HepG2 (cell line): ENCODE measurements at regions not wholly inside any gene's neighbourhood (a gene's known extent, or its start where the extent isn't known, plus 50 kb on each side); places are given as distances from the start of the nearest gene placed in this dataset.

ENCODE experiments used
- ATAC-seq: fragments of 200-7000 bp; cut with Tn5 transposase; 3 replicates; pipeline ENCODE4 v1.9.1; 2020; ENCODE audit warnings: mild to moderate bottlenecking, moderate library complexity
- BruUV-seq: library from RNA; stranded (reverse); fragments of 400-500 nt; replicated peaks from 2 replicates; lab custom pipeline; 2021; lab: Mats Ljungman, UMichigan
- CTCF ChIA-PET: fragments of 300-600 bp; formaldehyde crosslinking; extraction: SDS; loops from one replicate; lab custom pipeline; 2021; ENCODE audit warnings: low total read pairs, inconsistent platforms, low intra/inter-chr PET ratio; lab: Yijun Ruan, JAX
- POLR2A ChIA-PET: fragments of 350-600 bp; sonication (Branson Sonifier 250); formaldehyde crosslinking; loops from one replicate; lab custom pipeline; 2020; ENCODE audit warnings: antibody characterized with exemption, inconsistent platforms; lab: Yijun Ruan, JAX
- DNase-seq: peaks from one replicate; pipeline ENCODE4 v3.0.0-alpha.2; 2015; ENCODE audit warnings: low spot score
- FAIRE-seq: peaks from 3 replicates; lab custom pipeline; 2011; peaks lifted over from hg19 to GRCh38; lab: Jason Lieb, UNC
- H2AFZ ChIP-seq: one replicate; pipeline ENCODE4 v1.6.1; 2011; ENCODE audit warnings: low read length, inconsistent platforms
- H3K27ac ChIP-seq: fragments of 300-600 bp; 3 replicates; pipeline ENCODE4 v1.8.0; 2011; ENCODE audit warnings: mixed run types, mild to moderate bottlenecking, mixed read lengths, low read length, inconsistent platforms; ENCODE audit not compliant: insufficient read depth; ENCODE audit errors: extremely low read length
- H3K27me3 ChIP-seq, 2 experiments: fragments of 200-600 bp in 1 of 2; 2 replicates in 1 of 2; 3 replicates in 1 of 2; pipeline versions ENCODE4 v1.6.0 to v1.8.0; 2011; ENCODE audit warnings: low read length in 2 of 2, mild to moderate bottlenecking in 2 of 2, moderate library complexity in 2 of 2, inconsistent platforms in 1 of 2; ENCODE audit not compliant: insufficient read depth in 2 of 2, control insufficient read depth in 1 of 2
- H3K36me3 ChIP-seq, 2 experiments: fragments of 200-600 bp in 1 of 2; replicated peaks in 1 of 2; 2 replicates in 1 of 2; 3 replicates in 1 of 2; pipeline versions ENCODE4 v1.5.1 to v1.8.0; 2011; ENCODE audit warnings: low read length in 2 of 2, inconsistent platforms in 1 of 2; ENCODE audit not compliant: insufficient read depth in 2 of 2, control insufficient read depth in 1 of 2
- H3K4me1 ChIP-seq: 2 replicates; pipeline ENCODE4 v1.5.1; 2012; ENCODE audit warnings: low read length, inconsistent platforms; ENCODE audit not compliant: insufficient read depth
- H3K4me2 ChIP-seq: 2 replicates; pipeline ENCODE4 v1.6.0; 2011; ENCODE audit warnings: low read depth, low read length, inconsistent platforms
- H3K4me3 ChIP-seq, 3 experiments: fragments of 200-600 bp in 1 of 3; sonication (generic), shearing (Covaris generic) in 1 of 3; replicated peaks in 1 of 3; 2 replicates each; pipeline ENCODE4 v1.5.1; 2011 to 2016; ENCODE audit warnings: low read length in 3 of 3, inconsistent platforms in 2 of 3, low read depth in 2 of 3, mild to moderate bottlenecking in 2 of 3, control low read depth in 1 of 3, mixed read lengths in 1 of 3; ENCODE audit not compliant: insufficient read depth in 1 of 3
- H3K79me2 ChIP-seq: one replicate; pipeline ENCODE4 v1.6.1; 2011; ENCODE audit warnings: low read length, inconsistent platforms; ENCODE audit not compliant: insufficient read depth
- H3K9ac ChIP-seq: 2 replicates; pipeline ENCODE4 v1.6.0; 2011; ENCODE audit warnings: mild to moderate bottlenecking, low read depth, low read length, inconsistent platforms; ENCODE audit not compliant: insufficient read depth
- H3K9me3 ChIP-seq: 2 replicates; pipeline ENCODE4 v1.5.1; 2012; ENCODE audit warnings: mild to moderate bottlenecking, low read length
- H4K20me1 ChIP-seq: 2 replicates; pipeline ENCODE4 v1.6.0; 2011; ENCODE audit warnings: inconsistent platforms, mild to moderate bottlenecking, low read length, moderate library complexity; ENCODE audit not compliant: insufficient read depth
- FOXO1 ChIP-seq: sonication (generic); formaldehyde crosslinking; IDR thresholded peaks from 2 replicates; pipeline ENCODE4 v1.4.0; 2020; ENCODE audit warnings: missing genetic modification reagents
- HNRNPUL1 ChIP-seq: fragments of 200-400 bp; formaldehyde crosslinking; IDR thresholded peaks from 2 replicates; pipeline ENCODE4 v1.6.1; 2017; ENCODE audit warnings: low read depth, mild to moderate bottlenecking, low read length, moderate library complexity
- KLF9 ChIP-seq: IDR thresholded peaks from 2 replicates; pipeline ENCODE4 v1.6.1; 2016; ENCODE audit warnings: low read depth
- PPARG ChIP-seq: conservative IDR thresholded peaks from 2 replicates; pipeline ENCODE4 v1.6.1; 2016; ENCODE audit warnings: missing biosample characterization, missing genetic modification reagents
- PTBP1 ChIP-seq: fragments of 200-400 bp; formaldehyde crosslinking; IDR thresholded peaks from 2 replicates; pipeline ENCODE4 v1.6.1; 2018; ENCODE audit warnings: low read length, low read depth; ENCODE audit not compliant: poor library complexity, severe bottlenecking
- SRF ChIP-seq: IDR thresholded peaks from 2 replicates; pipeline ENCODE4 v1.6.1; 2011; ENCODE audit warnings: mild to moderate bottlenecking, low read depth, low read length, moderate library complexity
- WIZ ChIP-seq: sonication (generic); formaldehyde crosslinking; IDR thresholded peaks from 2 replicates; pipeline ENCODE4 v1.5.1; 2020; ENCODE audit warnings: mild to moderate bottlenecking, missing genetic modification reagents
- WGBS: methylation state at CpG from one replicate; pipeline ENCODE4 v1.1.6; 2017; ENCODE audit warnings: low lambda C conversion rate; 5-methylcytosine and 5-hydroxymethylcytosine counted together
- in situ Hi-C: cut with HindIII; loops from 2 replicates; pipeline ENCODE4 v1.10.0; 2017; ENCODE audit warnings: low pct_unique_long_range_greater_than_20kb; ENCODE audit not compliant: extremely low pct_ligation_motif_present
- intact Hi-C: fragments of 100-400 bp; cut with micrococcal nuclease; formaldehyde crosslinking; loops from one replicate; pipeline ENCODE4 v1.10.0; 2022; ENCODE audit not compliant: unreplicated experiment
- TF ChIP-seq, protein P1 (sequence below): sonication (generic); formaldehyde crosslinking; IDR thresholded peaks from 2 replicates; pipeline ENCODE4 v1.4.0; 2020; ENCODE audit warnings: missing genetic modification reagents
- TF ChIP-seq, protein P2 (sequence below): IDR thresholded peaks from 2 replicates; pipeline ENCODE4 v1.6.1; 2016; ENCODE audit warnings: low read depth, missing genetic modification reagents, missing compliant biosample characterization
- TF ChIP-seq, protein P3 (sequence below): sonication (generic); formaldehyde crosslinking; IDR thresholded peaks from 2 replicates; pipeline ENCODE4 v1.9.0; 2021; ENCODE audit warnings: missing genetic modification reagents, borderline replicate concordance
- TF ChIP-seq, protein P4 (sequence below): IDR thresholded peaks from 2 replicates; pipeline ENCODE4 v1.6.1; 2016; ENCODE audit warnings: missing genetic modification reagents, missing compliant biosample characterization

DNA sequence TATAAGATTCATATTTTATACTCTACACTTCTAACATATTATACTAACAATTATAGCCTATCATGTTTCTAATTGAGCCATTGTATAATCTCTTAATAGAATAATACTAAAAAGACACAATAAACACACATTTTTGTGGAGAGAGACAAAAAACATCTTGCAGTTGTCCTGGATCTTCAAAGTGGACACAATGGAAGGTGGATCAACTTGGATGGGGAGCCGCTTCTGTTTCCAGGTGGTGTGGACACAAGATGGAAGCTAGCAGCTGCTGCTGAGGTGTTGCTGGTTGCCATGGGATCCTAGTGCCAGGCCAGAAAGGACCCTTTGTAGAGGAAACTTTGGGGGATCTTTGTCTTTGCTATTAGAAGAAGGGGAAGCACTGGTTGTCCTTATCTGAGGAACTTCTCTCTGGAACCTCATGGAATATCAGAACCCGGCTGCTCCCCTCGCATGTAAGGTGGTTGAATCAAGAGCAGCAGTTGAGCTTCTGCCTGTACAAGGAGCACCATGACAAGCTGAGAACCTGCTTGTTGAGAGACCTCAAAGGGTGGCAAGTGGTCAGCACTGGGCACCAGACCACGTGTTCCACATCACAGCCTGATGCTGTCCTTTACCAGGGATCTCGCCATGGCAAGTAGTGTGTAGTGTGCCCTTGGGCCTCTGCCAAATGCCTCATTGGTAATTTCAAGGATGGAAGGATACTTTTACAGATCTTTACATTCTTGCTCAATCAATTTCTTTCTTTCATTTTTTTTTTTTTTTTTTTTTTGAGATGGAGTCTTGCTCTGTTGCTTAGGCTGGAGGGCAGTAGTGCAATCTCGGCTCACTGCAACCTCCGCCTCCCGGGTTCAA lies 232.2 kb downstream of the MYCN start:
- no peak for DNase-seq
- Histone ChIP-seq H3K4me1 (no peaks in the 10 kb centered on the region), H3K9me3 (no peaks in the 10 kb centered on the region), H3K4me2 (no peak overlapping the region), H3K4me3 (no peak overlapping the region), H3K27me3 (peaks cover 0 to 4% of the 10 kb centered on the region in 2 experiments; a peak in 2 of 5 replicates), H2AFZ (no peak overlapping the region), H3K27ac (no peak overlapping the region), H4K20me1 (no peaks in the 10 kb centered on the region), H3K36me3 (no peaks in the 10 kb centered on the region), H3K79me2 (no peaks in the 10 kb centered on the region), H3K9ac (no peak overlapping the region)
- POLR2A ChIA-PET = no interaction called here
- 71% methylated on average over 8 of the region's 8 CpGs for WGBS
- no TSS peak for BruUV-seq
- CTCF ChIA-PET = no interaction called here
- no peak for FAIRE-seq
- ATAC-seq = no peak
- intact Hi-C loops (no loop called here), in situ Hi-C loops (no loop called here)
- TF ChIP-seq PTBP1 (no peak), PPARG (CRISPR knock-in tag) (no peak), WIZ (no peak), FOXO1 (no peak), KLF9 (no peak), SRF (no peak), HNRNPUL1 (no peak)
- TF ChIP-seq, protein P1, sequence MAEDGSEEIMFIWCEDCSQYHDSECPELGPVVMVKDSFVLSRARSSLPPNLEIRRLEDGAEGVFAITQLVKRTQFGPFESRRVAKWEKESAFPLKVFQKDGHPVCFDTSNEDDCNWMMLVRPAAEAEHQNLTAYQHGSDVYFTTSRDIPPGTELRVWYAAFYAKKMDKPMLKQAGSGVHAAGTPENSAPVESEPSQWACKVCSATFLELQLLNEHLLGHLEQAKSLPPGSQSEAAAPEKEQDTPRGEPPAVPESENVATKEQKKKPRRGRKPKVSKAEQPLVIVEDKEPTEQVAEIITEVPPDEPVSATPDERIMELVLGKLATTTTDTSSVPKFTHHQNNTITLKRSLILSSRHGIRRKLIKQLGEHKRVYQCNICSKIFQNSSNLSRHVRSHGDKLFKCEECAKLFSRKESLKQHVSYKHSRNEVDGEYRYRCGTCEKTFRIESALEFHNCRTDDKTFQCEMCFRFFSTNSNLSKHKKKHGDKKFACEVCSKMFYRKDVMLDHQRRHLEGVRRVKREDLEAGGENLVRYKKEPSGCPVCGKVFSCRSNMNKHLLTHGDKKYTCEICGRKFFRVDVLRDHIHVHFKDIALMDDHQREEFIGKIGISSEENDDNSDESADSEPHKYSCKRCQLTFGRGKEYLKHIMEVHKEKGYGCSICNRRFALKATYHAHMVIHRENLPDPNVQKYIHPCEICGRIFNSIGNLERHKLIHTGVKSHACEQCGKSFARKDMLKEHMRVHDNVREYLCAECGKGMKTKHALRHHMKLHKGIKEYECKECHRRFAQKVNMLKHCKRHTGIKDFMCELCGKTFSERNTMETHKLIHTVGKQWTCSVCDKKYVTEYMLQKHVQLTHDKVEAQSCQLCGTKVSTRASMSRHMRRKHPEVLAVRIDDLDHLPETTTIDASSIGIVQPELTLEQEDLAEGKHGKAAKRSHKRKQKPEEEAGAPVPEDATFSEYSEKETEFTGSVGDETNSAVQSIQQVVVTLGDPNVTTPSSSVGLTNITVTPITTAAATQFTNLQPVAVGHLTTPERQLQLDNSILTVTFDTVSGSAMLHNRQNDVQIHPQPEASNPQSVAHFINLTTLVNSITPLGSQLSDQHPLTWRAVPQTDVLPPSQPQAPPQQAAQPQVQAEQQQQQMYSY (CRISPR knock-in tag) = no peak
- TF ChIP-seq, protein P2, sequence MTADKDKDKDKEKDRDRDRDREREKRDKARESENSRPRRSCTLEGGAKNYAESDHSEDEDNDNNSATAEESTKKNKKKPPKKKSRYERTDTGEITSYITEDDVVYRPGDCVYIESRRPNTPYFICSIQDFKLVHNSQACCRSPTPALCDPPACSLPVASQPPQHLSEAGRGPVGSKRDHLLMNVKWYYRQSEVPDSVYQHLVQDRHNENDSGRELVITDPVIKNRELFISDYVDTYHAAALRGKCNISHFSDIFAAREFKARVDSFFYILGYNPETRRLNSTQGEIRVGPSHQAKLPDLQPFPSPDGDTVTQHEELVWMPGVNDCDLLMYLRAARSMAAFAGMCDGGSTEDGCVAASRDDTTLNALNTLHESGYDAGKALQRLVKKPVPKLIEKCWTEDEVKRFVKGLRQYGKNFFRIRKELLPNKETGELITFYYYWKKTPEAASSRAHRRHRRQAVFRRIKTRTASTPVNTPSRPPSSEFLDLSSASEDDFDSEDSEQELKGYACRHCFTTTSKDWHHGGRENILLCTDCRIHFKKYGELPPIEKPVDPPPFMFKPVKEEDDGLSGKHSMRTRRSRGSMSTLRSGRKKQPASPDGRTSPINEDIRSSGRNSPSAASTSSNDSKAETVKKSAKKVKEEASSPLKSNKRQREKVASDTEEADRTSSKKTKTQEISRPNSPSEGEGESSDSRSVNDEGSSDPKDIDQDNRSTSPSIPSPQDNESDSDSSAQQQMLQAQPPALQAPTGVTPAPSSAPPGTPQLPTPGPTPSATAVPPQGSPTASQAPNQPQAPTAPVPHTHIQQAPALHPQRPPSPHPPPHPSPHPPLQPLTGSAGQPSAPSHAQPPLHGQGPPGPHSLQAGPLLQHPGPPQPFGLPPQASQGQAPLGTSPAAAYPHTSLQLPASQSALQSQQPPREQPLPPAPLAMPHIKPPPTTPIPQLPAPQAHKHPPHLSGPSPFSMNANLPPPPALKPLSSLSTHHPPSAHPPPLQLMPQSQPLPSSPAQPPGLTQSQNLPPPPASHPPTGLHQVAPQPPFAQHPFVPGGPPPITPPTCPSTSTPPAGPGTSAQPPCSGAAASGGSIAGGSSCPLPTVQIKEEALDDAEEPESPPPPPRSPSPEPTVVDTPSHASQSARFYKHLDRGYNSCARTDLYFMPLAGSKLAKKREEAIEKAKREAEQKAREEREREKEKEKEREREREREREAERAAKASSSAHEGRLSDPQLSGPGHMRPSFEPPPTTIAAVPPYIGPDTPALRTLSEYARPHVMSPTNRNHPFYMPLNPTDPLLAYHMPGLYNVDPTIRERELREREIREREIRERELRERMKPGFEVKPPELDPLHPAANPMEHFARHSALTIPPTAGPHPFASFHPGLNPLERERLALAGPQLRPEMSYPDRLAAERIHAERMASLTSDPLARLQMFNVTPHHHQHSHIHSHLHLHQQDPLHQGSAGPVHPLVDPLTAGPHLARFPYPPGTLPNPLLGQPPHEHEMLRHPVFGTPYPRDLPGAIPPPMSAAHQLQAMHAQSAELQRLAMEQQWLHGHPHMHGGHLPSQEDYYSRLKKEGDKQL (CRISPR knock-in tag) = no peak
- TF ChIP-seq, protein P3, sequence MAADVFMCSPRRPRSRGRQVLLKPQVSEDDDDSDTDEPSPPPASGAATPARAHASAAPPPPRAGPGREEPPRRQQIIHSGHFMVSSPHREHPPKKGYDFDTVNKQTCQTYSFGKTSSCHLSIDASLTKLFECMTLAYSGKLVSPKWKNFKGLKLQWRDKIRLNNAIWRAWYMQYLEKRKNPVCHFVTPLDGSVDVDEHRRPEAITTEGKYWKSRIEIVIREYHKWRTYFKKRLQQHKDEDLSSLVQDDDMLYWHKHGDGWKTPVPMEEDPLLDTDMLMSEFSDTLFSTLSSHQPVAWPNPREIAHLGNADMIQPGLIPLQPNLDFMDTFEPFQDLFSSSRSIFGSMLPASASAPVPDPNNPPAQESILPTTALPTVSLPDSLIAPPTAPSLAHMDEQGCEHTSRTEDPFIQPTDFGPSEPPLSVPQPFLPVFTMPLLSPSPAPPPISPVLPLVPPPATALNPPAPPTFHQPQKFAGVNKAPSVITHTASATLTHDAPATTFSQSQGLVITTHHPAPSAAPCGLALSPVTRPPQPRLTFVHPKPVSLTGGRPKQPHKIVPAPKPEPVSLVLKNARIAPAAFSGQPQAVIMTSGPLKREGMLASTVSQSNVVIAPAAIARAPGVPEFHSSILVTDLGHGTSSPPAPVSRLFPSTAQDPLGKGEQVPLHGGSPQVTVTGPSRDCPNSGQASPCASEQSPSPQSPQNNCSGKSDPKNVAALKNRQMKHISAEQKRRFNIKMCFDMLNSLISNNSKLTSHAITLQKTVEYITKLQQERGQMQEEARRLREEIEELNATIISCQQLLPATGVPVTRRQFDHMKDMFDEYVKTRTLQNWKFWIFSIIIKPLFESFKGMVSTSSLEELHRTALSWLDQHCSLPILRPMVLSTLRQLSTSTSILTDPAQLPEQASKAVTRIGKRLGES (CRISPR knock-in tag) = no peak
- TF ChIP-seq, protein P4, sequence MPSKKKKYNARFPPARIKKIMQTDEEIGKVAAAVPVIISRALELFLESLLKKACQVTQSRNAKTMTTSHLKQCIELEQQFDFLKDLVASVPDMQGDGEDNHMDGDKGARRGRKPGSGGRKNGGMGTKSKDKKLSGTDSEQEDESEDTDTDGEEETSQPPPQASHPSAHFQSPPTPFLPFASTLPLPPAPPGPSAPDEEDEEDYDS (CRISPR knock-in tag) = no peak
